MM.1S (cell line): ENCODE measurements at regions not wholly inside any gene's neighbourhood (a gene's known extent, or its start where the extent isn't known, plus 50 kb on each side); places are given as distances from the start of the nearest gene placed in this dataset.

ENCODE experiments used
- EZH2phosphoT487 ChIP-seq: fragments of 300-600 bp; sonication (generic); IDR thresholded peaks from 2 replicates; pipeline ENCODE4 v1.6.1; 2018; ENCODE audit warnings: antibody characterized with exemption, low read length
- TF ChIP-seq, protein P1 (sequence below): fragments of 300-600 bp; sonication (generic); IDR thresholded peaks from 2 replicates; pipeline ENCODE4 v1.5.1; 2016; ENCODE audit warnings: antibody characterized with exemption, low read length, mixed read lengths

DNA sequence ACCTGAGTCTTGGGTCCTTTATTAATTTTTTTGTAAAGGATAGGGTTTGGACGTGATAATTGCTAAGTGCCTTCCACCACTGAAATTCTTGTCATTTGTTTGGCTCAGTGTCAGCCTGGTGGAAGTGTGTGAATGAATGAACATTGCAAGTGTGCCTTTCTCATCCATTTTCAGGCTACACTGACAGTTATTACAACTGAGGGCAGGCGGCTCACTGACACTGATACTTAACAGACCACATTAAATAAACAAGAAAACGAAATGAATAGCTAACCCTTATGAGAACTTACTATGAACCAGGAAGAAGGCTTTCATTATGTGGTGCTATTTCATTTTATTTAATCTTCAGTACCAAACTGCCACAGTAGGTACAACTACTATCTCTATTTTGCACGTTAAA, 188.8 kb upstream of the CRBN start:
- TF ChIP-seq, protein P1, sequence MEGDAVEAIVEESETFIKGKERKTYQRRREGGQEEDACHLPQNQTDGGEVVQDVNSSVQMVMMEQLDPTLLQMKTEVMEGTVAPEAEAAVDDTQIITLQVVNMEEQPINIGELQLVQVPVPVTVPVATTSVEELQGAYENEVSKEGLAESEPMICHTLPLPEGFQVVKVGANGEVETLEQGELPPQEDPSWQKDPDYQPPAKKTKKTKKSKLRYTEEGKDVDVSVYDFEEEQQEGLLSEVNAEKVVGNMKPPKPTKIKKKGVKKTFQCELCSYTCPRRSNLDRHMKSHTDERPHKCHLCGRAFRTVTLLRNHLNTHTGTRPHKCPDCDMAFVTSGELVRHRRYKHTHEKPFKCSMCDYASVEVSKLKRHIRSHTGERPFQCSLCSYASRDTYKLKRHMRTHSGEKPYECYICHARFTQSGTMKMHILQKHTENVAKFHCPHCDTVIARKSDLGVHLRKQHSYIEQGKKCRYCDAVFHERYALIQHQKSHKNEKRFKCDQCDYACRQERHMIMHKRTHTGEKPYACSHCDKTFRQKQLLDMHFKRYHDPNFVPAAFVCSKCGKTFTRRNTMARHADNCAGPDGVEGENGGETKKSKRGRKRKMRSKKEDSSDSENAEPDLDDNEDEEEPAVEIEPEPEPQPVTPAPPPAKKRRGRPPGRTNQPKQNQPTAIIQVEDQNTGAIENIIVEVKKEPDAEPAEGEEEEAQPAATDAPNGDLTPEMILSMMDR, result no peak
- TF ChIP-seq EZH2phosphoT487, result no peak
